ENCODE measurements at regions not wholly inside any gene's neighbourhood (a gene's known extent, or its start where the extent isn't known, plus 50 kb on each side); places are given as distances from the start of the nearest gene placed in this dataset.

GRCh38 chr12:89770391-89770790 lies 61.8 kb upstream of the ATP2B1 start:
- H3K27me3 ChIP-seq (ENCODE audit: control insufficient read depth in 2 of 2, insufficient read depth in 2 of 2, low read length in 2 of 2): no peaks in the 10 kb centered on the region
- POLR2A ChIA-PET: no interaction called here
- intact Hi-C loops (cut with micrococcal nuclease) (no loop called here), dilution Hi-C loops (cut with MboI; ENCODE audit: extremely low pct_ligation_motif_present, low sequenced_read_pairs) (no loop called here)
- no peak overlapping the region for H2AFZ ChIP-seq (ENCODE audit: low read depth, low read length)
- no peaks in the 10 kb centered on the region for H3K4me1 ChIP-seq (ENCODE audit: control insufficient read depth, extremely low read depth, insufficient read depth, low read length)
- H3K9me3 ChIP-seq (replicated peaks; ENCODE audit: control insufficient read depth, insufficient read depth, low read length): no peaks in the 10 kb centered on the region
- CTCF ChIA-PET: no interaction called here
- H3K9ac ChIP-seq (replicated peaks; ENCODE audit: extremely low read depth, insufficient read depth, low read length): no peak overlapping the region
- DNase-seq (ENCODE audit: low read depth, low spot score): no peak
- H3K9me1 ChIP-seq (replicated peaks; ENCODE audit: control insufficient read depth, extremely low read depth, insufficient read depth, low read length): no peaks in the 10 kb centered on the region
- no peak overlapping the region for H3K4me2 ChIP-seq (ENCODE audit: insufficient read depth, low read length)
- FAIRE-seq: no peak
- H3K4me3 ChIP-seq (replicated peaks in 1 of 3; ENCODE audit: insufficient read depth in 1 of 3, low read depth in 1 of 3, low read length in 3 of 3): no peak overlapping the region
- no TSS peak for BruUV-seq (replicated peaks)
- H4K20me1 ChIP-seq (replicated peaks; ENCODE audit: control insufficient read depth, extremely low read depth, insufficient read depth, low read length): no peaks in the 10 kb centered on the region
- TF ChIP-seq EZH2 (IDR thresholded peaks at IDR 0.05; ENCODE audit: borderline replicate concordance, low read depth, low read length, severe bottlenecking) (no peak), GATA2 (IDR thresholded peaks at IDR 0.05; ENCODE audit: insufficient read depth, insufficient read length, low read depth, low read length) (no peak), FOS (IDR thresholded peaks at IDR 0.05; ENCODE audit: borderline replicate concordance, insufficient read depth, low read length) (no peak), MYC (IDR thresholded peaks at IDR 0.05; ENCODE audit: low read depth, low read length) (no peak), POLR2A (IDR thresholded peaks at IDR 0.05; ENCODE audit: low read depth, low read length) (no peak), MAX (IDR thresholded peaks at IDR 0.05; ENCODE audit: insufficient read depth, insufficient read length) (no peak), JUN (IDR thresholded peaks at IDR 0.05; ENCODE audit: borderline replicate concordance, insufficient read depth, insufficient read length, low read depth) (no peak), POLR2AphosphoS5 (IDR thresholded peaks at IDR 0.05; ENCODE audit: insufficient read depth, low read depth, low read length) (no peak), CTCF (IDR thresholded peaks at IDR 0.05; ENCODE audit: extremely low read depth in 1 of 2, insufficient read depth in 1 of 2, low read depth in 1 of 2, low read length in 2 of 2) (no peak)
- H3K79me2 ChIP-seq (ENCODE audit: control insufficient read depth, insufficient read depth, low read length): no peaks in the 10 kb centered on the region
- H3K27ac ChIP-seq (ENCODE audit: insufficient read depth, low read depth, low read length): no peak overlapping the region
- no peaks in the 10 kb centered on the region for H3K36me3 ChIP-seq (ENCODE audit: control insufficient read depth in 2 of 2, extremely low read depth in 1 of 2, insufficient read depth in 2 of 2, low read length in 2 of 2)
